Ectodermal cell (in vitro differentiated cells): ENCODE measurements at regions not wholly inside any gene's neighbourhood (a gene's known extent, or its start where the extent isn't known, plus 50 kb on each side); places are given as distances from the start of the nearest gene placed in this dataset.
"Not testable (repeated sequence)": the region's sequence is repeated elsewhere in the genome, so short reads cannot be mapped to it uniquely, and the experiment has no call there.

Experiments used
- H3K27ac ChIP-seq: 2 replicates; pipeline ENCODE4 v1.7.0; 2013; ENCODE audit warnings: mild to moderate bottlenecking, low read depth, low read length; ENCODE audit not compliant: insufficient read depth, poor library complexity, severe bottlenecking
- H3K27me3 ChIP-seq: 2 replicates; pipeline ENCODE4 v1.7.0; 2013; ENCODE audit warnings: mild to moderate bottlenecking, low read length; ENCODE audit not compliant: insufficient read depth, control insufficient read depth, poor library complexity, severe bottlenecking
- H3K36me3 ChIP-seq: one replicate; pipeline ENCODE4 v1.7.0; 2013; ENCODE audit warnings: low read length; ENCODE audit not compliant: control insufficient read depth, insufficient read depth
- H3K4me1 ChIP-seq: one replicate; pipeline ENCODE4 v1.7.0; 2013; ENCODE audit warnings: low read length; ENCODE audit not compliant: control insufficient read depth, insufficient read depth
- H3K4me3 ChIP-seq: 2 replicates; pipeline ENCODE4 v1.7.0; 2013; ENCODE audit warnings: low read depth, low read length, control low read depth; ENCODE audit not compliant: insufficient read depth
- H3K9me3 ChIP-seq: 2 replicates; pipeline ENCODE4 v1.7.0; 2013; ENCODE audit warnings: mild to moderate bottlenecking, low read length, moderate library complexity; ENCODE audit not compliant: control insufficient read depth
- WGBS, 2 experiments: methylation state at CpG; one replicate each; pipeline ENCODE4 v1.1.7; 2013; ENCODE audit warnings: missing lambda C conversion rate in 2 of 2; 5-methylcytosine and 5-hydroxymethylcytosine counted together

GRCh38 chrY:7860781-7861614 is 949.4 kb upstream of the AMELY start:
- WGBS, 2 experiments, result 94 to 97% methylated on average over 3 of the region's 3 CpGs
- Histone ChIP-seq H3K4me1 (no peaks in the 10 kb centered on the region), H3K4me3 (no peak overlapping the region), H3K9me3 (no peaks in the 10 kb centered on the region), H3K36me3 (no peaks in the 10 kb centered on the region), H3K27me3 (no peaks in the 10 kb centered on the region), H3K27ac (no peak overlapping the region)

GRCh38 chrY:7850191-7850590 is 938.6 kb upstream of the AMELY start:
- Histone ChIP-seq H3K27me3 (no peaks in the 10 kb centered on the region), H3K36me3 (no peaks in the 10 kb centered on the region), H3K4me1 (no peaks in the 10 kb centered on the region), H3K27ac (no peak overlapping the region), H3K4me3 (no peak overlapping the region), H3K9me3 (no peaks in the 10 kb centered on the region)

- Histone ChIP-seq H3K4me1 (no peaks in the 10 kb centered on the region), H3K36me3 (no peaks in the 10 kb centered on the region), H3K4me3 (no peak overlapping the region), H3K27me3 (no peaks in the 10 kb centered on the region), H3K9me3 (no peaks in the 10 kb centered on the region), H3K27ac (no peak overlapping the region)
These were observed 934.2 kb upstream of the AMELY start for GRCh38 chrY:7845776-7846175.

- Histone ChIP-seq H3K27ac (no peak overlapping the region), H3K4me1 (no peaks in the 10 kb centered on the region), H3K36me3 (no peaks in the 10 kb centered on the region), H3K4me3 (no peak overlapping the region), H3K9me3 (no peaks in the 10 kb centered on the region), H3K27me3 (peaks cover 29% of the 10 kb centered on the region)
- 0 to 1% methylated on average over 7 of the region's 7 CpGs for WGBS, 2 experiments
These were observed 925.5 kb upstream of the AMELY start for GRCh38 chrY:7837046-7837445.

- no peaks in the 10 kb centered on the region for H3K4me1 ChIP-seq
- peaks cover 34% of the 10 kb centered on the region for H3K27me3 ChIP-seq
- 54 to 60% methylated on average over 2 of the region's 2 CpGs for whole genome bisulfite sequencing, 2 experiments
- H3K9me3 ChIP-seq, result no peaks in the 10 kb centered on the region
- H3K36me3 ChIP-seq, result no peaks in the 10 kb centered on the region
- H3K4me3 ChIP-seq, result no peak overlapping the region
- H3K27ac ChIP-seq, result no peak overlapping the region
These were observed 924.8 kb upstream of the AMELY start for GRCh38 chrY:7836366-7836765.

- no peak overlapping the region for H3K4me3 ChIP-seq
- no peaks in the 10 kb centered on the region for H3K36me3 ChIP-seq
- H3K9me3 ChIP-seq, result no peaks in the 10 kb centered on the region
- no peaks in the 10 kb centered on the region for H3K4me1 ChIP-seq
- 89 to 92% methylated on average over 4 of the region's 5 CpGs for WGBS, 2 experiments
- no peak overlapping the region for H3K27ac ChIP-seq
- H3K27me3 ChIP-seq, result peaks cover 34% of the 10 kb centered on the region
These were observed 923.9 kb upstream of the AMELY start for GRCh38 chrY:7835416-7835815.

- H3K4me1 ChIP-seq, result no peaks in the 10 kb centered on the region
- H3K27ac ChIP-seq, result no peak overlapping the region
- peaks cover 34% of the 10 kb centered on the region for H3K27me3 ChIP-seq
- H3K36me3 ChIP-seq, result no peaks in the 10 kb centered on the region
- no peaks in the 10 kb centered on the region for H3K9me3 ChIP-seq
- 11 to 22% methylated on average over 1 to 2 of the region's 2 CpGs for WGBS, 2 experiments
- no peak overlapping the region for H3K4me3 ChIP-seq
These were observed 922.7 kb upstream of the AMELY start for GRCh38 chrY:7834284-7834683.

- H3K36me3 ChIP-seq, H3K4me3 ChIP-seq, H3K9me3 ChIP-seq, H3K4me1 ChIP-seq, H3K27ac ChIP-seq: not testable (repeated sequence)
- peaks cover 25% of the 10 kb centered on the region for H3K27me3 ChIP-seq
These were observed 919.3 kb upstream of the AMELY start for GRCh38 chrY:7830881-7831280.

- Histone ChIP-seq H3K9me3 (no peaks in the 10 kb centered on the region), H3K36me3 (no peaks in the 10 kb centered on the region)
- 75 to 89% methylated on average over 1 to 2 of the region's 2 CpGs for WGBS, 2 experiments
These were observed 915.0 kb upstream of the AMELY start for GRCh38 chrY:7826533-7826932.

GRCh38 chrY:7825874-7826273 is 914.3 kb upstream of the AMELY start:
- H3K4me1 ChIP-seq, result no peaks in the 10 kb centered on the region
- H3K36me3 ChIP-seq, result no peaks in the 10 kb centered on the region
- no peak overlapping the region for H3K4me3 ChIP-seq
- 92 to 100% methylated on average over 1 of the region's 1 CpG for WGBS, 2 experiments
- H3K27me3 ChIP-seq, result no peaks in the 10 kb centered on the region
- no peak overlapping the region for H3K27ac ChIP-seq
- H3K9me3 ChIP-seq, result no peaks in the 10 kb centered on the region

More at GRCh38 chrY:7826533-7826932, 915.0 kb upstream of the AMELY start:
- Histone ChIP-seq H3K27me3 (no peaks in the 10 kb centered on the region), H3K27ac (no peak overlapping the region), H3K4me3 (no peak overlapping the region), H3K4me1 (no peaks in the 10 kb centered on the region)
